IMR-90 (cell line): ENCODE measurements at regions not wholly inside any gene's neighbourhood (a gene's known extent, or its start where the extent isn't known, plus 50 kb on each side); places are given as distances from the start of the nearest gene placed in this dataset.

Experiments
- ATAC-seq: fragments of 200-7000 bp; cut with Tn5 transposase; 2 replicates; pipeline ENCODE4 v1.9.1; 2020; ENCODE audit warnings: low read depth, mild to moderate bottlenecking, moderate library complexity
- BruUV-seq: library from RNA; stranded (reverse); fragments of 400-500 nt; replicated peaks from 2 replicates; lab custom pipeline; 2021; lab: Mats Ljungman, UMichigan
- CTCF ChIA-PET: fragments of 300-600 bp; formaldehyde crosslinking; extraction: SDS; loops from one replicate; lab custom pipeline; 2021; ENCODE audit warnings: antibody characterized with exemption; lab: Yijun Ruan, JAX
- POLR2A ChIA-PET: fragments of 300-600 bp; sonication (Branson Sonifier 250); formaldehyde crosslinking; loops from one replicate; lab custom pipeline; 2022; ENCODE audit warnings: antibody characterized with exemption; ENCODE audit not compliant: unreplicated experiment; lab: Charles Lee
- DNase-seq: peaks from one replicate; pipeline ENCODE4 v3.0.0; 2013
- H2AFZ ChIP-seq: replicated peaks from 2 replicates; pipeline ENCODE3; 2013; ENCODE audit warnings: low read length, mild to moderate bottlenecking; ENCODE audit not compliant: poor library complexity
- H2AK5ac ChIP-seq: 2 replicates; pipeline ENCODE4 v1.6.1; 2013; ENCODE audit warnings: low read depth, low read length, inconsistent platforms
- H2AK9ac ChIP-seq: replicated peaks from 2 replicates; pipeline ENCODE3; 2013; ENCODE audit warnings: mild to moderate bottlenecking, low read depth, low read length, moderate library complexity; ENCODE audit not compliant: poor library complexity
- H2BK120ac ChIP-seq: 2 replicates; pipeline ENCODE4 v1.6.1; 2013; ENCODE audit warnings: low read depth, low read length, inconsistent platforms
- H2BK15ac ChIP-seq: 3 replicates; pipeline ENCODE4 v1.6.1; 2013; ENCODE audit warnings: low read depth, low read length, inconsistent platforms
- H2BK20ac ChIP-seq: 2 replicates; pipeline ENCODE4 v1.6.1; 2013; ENCODE audit warnings: low read depth, mild to moderate bottlenecking, inconsistent platforms, low read length, moderate library complexity
- H2BK5ac ChIP-seq: 2 replicates; pipeline ENCODE4 v1.6.1; 2013; ENCODE audit warnings: mild to moderate bottlenecking, low read depth, low read length, inconsistent platforms; ENCODE audit not compliant: poor library complexity, severe bottlenecking
- H3K14ac ChIP-seq: replicated peaks from 2 replicates; pipeline ENCODE4 v1.6.1; 2013; ENCODE audit warnings: low read depth, low read length, inconsistent platforms
- H3K18ac ChIP-seq: 2 replicates; pipeline ENCODE4 v1.6.1; 2013; ENCODE audit warnings: low read depth, low read length, control low read depth
- H3K23ac ChIP-seq: 2 replicates; pipeline ENCODE4 v1.6.1; 2013; ENCODE audit warnings: low read depth, low read length, inconsistent platforms
- H3K27ac ChIP-seq: 2 replicates; pipeline ENCODE4 v1.5.1; 2013; ENCODE audit warnings: mild to moderate bottlenecking, control low read depth, low read length; ENCODE audit not compliant: insufficient read depth
- H3K27me3 ChIP-seq: 2 replicates; pipeline ENCODE4 v1.6.1; 2013; ENCODE audit warnings: low read length; ENCODE audit not compliant: control insufficient read depth, insufficient read depth
- H3K36me3 ChIP-seq: 2 replicates; pipeline ENCODE4 v1.6.1; 2013; ENCODE audit warnings: low read length, mixed read lengths; ENCODE audit not compliant: control insufficient read depth, insufficient read depth
- H3K4ac ChIP-seq: 2 replicates; pipeline ENCODE4 v1.6.1; 2013; ENCODE audit warnings: low read depth, low read length, inconsistent platforms
- H3K4me1 ChIP-seq: 2 replicates; pipeline ENCODE4 v1.6.1; 2013; ENCODE audit warnings: low read length, mixed read lengths; ENCODE audit not compliant: control insufficient read depth, insufficient read depth
- H3K4me2 ChIP-seq: 2 replicates; pipeline ENCODE4 v1.6.1; 2013; ENCODE audit warnings: low read depth, mild to moderate bottlenecking, control low read depth, low read length, moderate library complexity
- H3K4me3 ChIP-seq: 2 replicates; pipeline ENCODE4 v1.5.1; 2013; ENCODE audit warnings: low read depth, mild to moderate bottlenecking, control low read depth, low read length, moderate library complexity; ENCODE audit not compliant: insufficient read depth
- H3K56ac ChIP-seq: 2 replicates; pipeline ENCODE4 v1.6.1; 2013; ENCODE audit warnings: low read length, inconsistent platforms; ENCODE audit not compliant: insufficient read depth; ENCODE audit errors: extremely low read depth
- H3K79me1 ChIP-seq, 2 experiments: 2 replicates each; pipeline ENCODE4 v1.6.1; 2013; ENCODE audit warnings: low read length in 2 of 2, inconsistent platforms in 1 of 2, low read depth in 1 of 2
- H3K9ac ChIP-seq: 2 replicates; pipeline ENCODE4 v1.6.1; 2013; ENCODE audit warnings: low read depth, low read length, control low read depth
- H3K9me1 ChIP-seq: 2 replicates; pipeline ENCODE4 v1.6.1; 2013; ENCODE audit warnings: low read length, inconsistent platforms; ENCODE audit not compliant: insufficient read depth
- H3K9me3 ChIP-seq: 2 replicates; pipeline ENCODE4 v1.6.1; 2013; ENCODE audit warnings: low read length; ENCODE audit not compliant: control insufficient read depth, insufficient read depth
- H4K20me1 ChIP-seq: 2 replicates; pipeline ENCODE4 v1.6.1; 2013; ENCODE audit warnings: low read length, inconsistent platforms; ENCODE audit not compliant: insufficient read depth
- H4K5ac ChIP-seq: 2 replicates; pipeline ENCODE4 v1.6.1; 2013; ENCODE audit warnings: mild to moderate bottlenecking, low read depth, low read length, control low read depth
- H4K8ac ChIP-seq, 2 experiments: 2 replicates each; pipeline ENCODE4 v1.6.1; 2013; ENCODE audit warnings: low read depth in 2 of 2, low read length in 2 of 2, control low read depth in 1 of 2, inconsistent platforms in 1 of 2
- H4K91ac ChIP-seq: 2 replicates; pipeline ENCODE4 v1.6.1; 2013; ENCODE audit warnings: low read depth, low read length, inconsistent platforms; ENCODE audit not compliant: insufficient read depth
- BHLHE40 ChIP-seq: fragments of 150-350 bp; IDR thresholded peaks from 2 replicates; pipeline ENCODE4 v1.6.1; 2016; ENCODE audit warnings: mild to moderate bottlenecking, low read depth, low read length
- CEBPB ChIP-seq: IDR thresholded peaks from 2 replicates; pipeline ENCODE4 v1.6.1; 2012; ENCODE audit warnings: low read depth, low read length, improper control_type of control experiment
- CHD1 ChIP-seq: IDR thresholded peaks from 2 replicates; pipeline ENCODE4 v1.6.1; 2012; ENCODE audit warnings: low read depth, low read length, improper control_type of control experiment
- FOS ChIP-seq: fragments of 150-350 bp; IDR thresholded peaks from 2 replicates; pipeline ENCODE4 v1.6.1; 2016; ENCODE audit warnings: low read depth, low read length
- MAFK ChIP-seq: IDR thresholded peaks from 2 replicates; pipeline ENCODE4 v1.6.1; 2012; ENCODE audit warnings: low read depth, low read length, improper control_type of control experiment
- MAZ ChIP-seq: IDR thresholded peaks from 2 replicates; pipeline ENCODE4 v1.6.1; 2012; ENCODE audit warnings: low read depth, mild to moderate bottlenecking, low read length, improper control_type of control experiment, moderate library complexity, borderline replicate concordance
- MXI1 ChIP-seq: IDR thresholded peaks from 2 replicates; pipeline ENCODE4 v1.6.1; 2012; ENCODE audit warnings: low read depth, mild to moderate bottlenecking, low read length, moderate library complexity, borderline replicate concordance
- NFE2L2 ChIP-seq: fragments of 150-350 bp; IDR thresholded peaks from 2 replicates; pipeline ENCODE4 v1.6.1; 2016; ENCODE audit warnings: low read depth, mild to moderate bottlenecking, low read length
- POLR2A ChIP-seq: IDR thresholded peaks from 2 replicates; pipeline ENCODE4 v1.6.1; 2012; ENCODE audit warnings: mild to moderate bottlenecking, low read depth, low read length
- RAD21 ChIP-seq: IDR thresholded peaks from 2 replicates; pipeline ENCODE4 v1.6.1; 2012; ENCODE audit warnings: low read length, improper control_type of control experiment
- RCOR1 ChIP-seq: IDR thresholded peaks from 2 replicates; pipeline ENCODE4 v1.6.1; 2012; ENCODE audit warnings: mild to moderate bottlenecking, low read length, improper control_type of control experiment; ENCODE audit not compliant: insufficient replicate concordance
- RFX5 ChIP-seq: IDR thresholded peaks from 2 replicates; pipeline ENCODE4 v1.8.0; 2012; ENCODE audit warnings: low read depth, mild to moderate bottlenecking, low read length, moderate library complexity
- SMC3 ChIP-seq: fragments of 150-350 bp; IDR thresholded peaks from 2 replicates; pipeline ENCODE4 v1.6.1; 2016; ENCODE audit warnings: low read depth, mild to moderate bottlenecking, antibody characterized with exemption, low read length, moderate library complexity
- WGBS, 2 experiments: methylation state at CpG; one replicate each; pipeline versions ENCODE4 v1.1.5 to v1.1.7; 2013; ENCODE audit warnings: missing lambda C conversion rate in 2 of 2; ENCODE audit not compliant: insufficient read length in 1 of 2; ENCODE audit errors: extremely low coverage in 2 of 2; 5-methylcytosine and 5-hydroxymethylcytosine counted together
- dilution Hi-C: fragments of 300-500 bp; cut with HindIII; formaldehyde crosslinking; loops from one replicate; pipeline ENCODE4 v1.14.3; 2018; ENCODE audit warnings: low sequenced_read_pairs; ENCODE audit not compliant: unreplicated experiment
- in situ Hi-C: fragments of 300-500 bp; cut with MboI; formaldehyde crosslinking; loops from 3 replicates; pipeline ENCODE4 v1.14.3; 2019; ENCODE audit warnings: low sequenced_read_pairs, inconsistent platforms, mixed read lengths
- intact Hi-C: fragments of 100-400 bp; cut with micrococcal nuclease; formaldehyde crosslinking; loops from 2 replicates; pipeline ENCODE4 v1.10.0; 2022
- TF ChIP-seq, protein P1 (sequence below): fragments of 150-350 bp; IDR thresholded peaks from 2 replicates; pipeline ENCODE4 v1.6.1; 2016; ENCODE audit warnings: low read depth, mild to moderate bottlenecking, low read length, moderate library complexity, borderline replicate concordance
- TF ChIP-seq, protein P2 (sequence below): fragments of 150-350 bp; IDR thresholded peaks from 2 replicates; pipeline ENCODE4 v1.6.1; 2017; ENCODE audit warnings: mild to moderate bottlenecking, antibody characterized with exemption, low read length, low read depth
- TF ChIP-seq, protein P3 (sequence below): conservative IDR thresholded peaks from 2 replicates; pipeline ENCODE4 v1.5.1; 2012; ENCODE audit warnings: mild to moderate bottlenecking, low read depth, low read length, improper control_type of control experiment

DNA sequence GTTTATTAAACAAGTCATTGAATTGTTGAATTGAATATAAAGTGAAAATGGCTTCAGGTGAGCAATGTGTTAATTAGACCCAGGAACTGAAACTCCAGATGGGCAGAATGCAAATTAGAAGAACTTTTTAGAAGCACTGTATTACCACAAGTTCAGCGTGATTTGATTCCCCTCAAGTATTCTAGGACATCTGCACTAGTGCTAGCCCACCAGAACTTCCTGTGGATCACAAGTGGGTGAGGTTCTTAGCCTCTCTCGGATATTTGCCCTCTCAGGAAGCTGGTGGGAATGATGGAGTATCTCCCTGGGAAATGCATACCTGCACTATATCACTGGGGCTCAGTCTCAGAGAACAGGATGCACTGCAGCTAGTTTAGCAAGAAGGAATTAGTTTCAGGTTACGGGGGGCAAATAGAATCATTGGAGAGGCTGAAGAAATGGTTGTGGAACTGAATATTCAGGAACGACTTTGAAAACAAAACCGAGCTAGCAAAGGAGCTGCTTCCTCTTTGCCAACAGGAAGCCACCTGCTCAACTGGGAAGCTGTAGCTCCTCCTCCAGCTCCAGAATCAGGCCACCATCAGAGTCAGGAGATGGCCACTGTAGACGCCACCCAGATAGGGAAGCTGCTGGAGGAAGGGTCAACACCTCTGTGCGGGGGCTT is 74.3 kb downstream of the DHCR7 start:
- Histone ChIP-seq H2BK120ac (no peak overlapping the region), H2BK15ac (no peak overlapping the region), H3K79me1 (no peaks in the 10 kb centered on the region), H3K9me3 (no peaks in the 10 kb centered on the region; the same call in 1 of the 2 replicates), H2BK5ac (no peak overlapping the region), H3K4me1 (no peaks in the 10 kb centered on the region), H2AFZ (no peak overlapping the region), H3K9me1 (no peaks in the 10 kb centered on the region), H2AK9ac (no peak overlapping the region), H3K56ac (no peak overlapping the region), H3K27me3 (peaks cover 18% of the 10 kb centered on the region), H3K4ac (no peak overlapping the region), H3K18ac (no peak overlapping the region), H3K27ac (no peak overlapping the region), H4K91ac (no peak overlapping the region), H3K23ac (no peak overlapping the region), H4K8ac (no peak overlapping the region), H3K14ac (no peak overlapping the region), H3K4me2 (no peak overlapping the region), H4K20me1 (no peaks in the 10 kb centered on the region; the same call in 1 of the 2 replicates), H2BK20ac (no peak overlapping the region), H3K9ac (no peak overlapping the region), H3K4me3 (no peak overlapping the region), H2AK5ac (no peak overlapping the region), H4K5ac (no peak overlapping the region), H3K36me3 (no peaks in the 10 kb centered on the region)
- TF ChIP-seq NFE2L2, result no peak
- TF ChIP-seq FOS, result no peak
- no peak for TF ChIP-seq RFX5
- TF ChIP-seq MAFK, result no peak
- no peak for TF ChIP-seq RCOR1
- TF ChIP-seq CEBPB, result no peak
- TF ChIP-seq, protein P1, sequence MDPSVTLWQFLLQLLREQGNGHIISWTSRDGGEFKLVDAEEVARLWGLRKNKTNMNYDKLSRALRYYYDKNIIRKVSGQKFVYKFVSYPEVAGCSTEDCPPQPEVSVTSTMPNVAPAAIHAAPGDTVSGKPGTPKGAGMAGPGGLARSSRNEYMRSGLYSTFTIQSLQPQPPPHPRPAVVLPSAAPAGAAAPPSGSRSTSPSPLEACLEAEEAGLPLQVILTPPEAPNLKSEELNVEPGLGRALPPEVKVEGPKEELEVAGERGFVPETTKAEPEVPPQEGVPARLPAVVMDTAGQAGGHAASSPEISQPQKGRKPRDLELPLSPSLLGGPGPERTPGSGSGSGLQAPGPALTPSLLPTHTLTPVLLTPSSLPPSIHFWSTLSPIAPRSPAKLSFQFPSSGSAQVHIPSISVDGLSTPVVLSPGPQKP, result no peak
- TF ChIP-seq, protein P2, sequence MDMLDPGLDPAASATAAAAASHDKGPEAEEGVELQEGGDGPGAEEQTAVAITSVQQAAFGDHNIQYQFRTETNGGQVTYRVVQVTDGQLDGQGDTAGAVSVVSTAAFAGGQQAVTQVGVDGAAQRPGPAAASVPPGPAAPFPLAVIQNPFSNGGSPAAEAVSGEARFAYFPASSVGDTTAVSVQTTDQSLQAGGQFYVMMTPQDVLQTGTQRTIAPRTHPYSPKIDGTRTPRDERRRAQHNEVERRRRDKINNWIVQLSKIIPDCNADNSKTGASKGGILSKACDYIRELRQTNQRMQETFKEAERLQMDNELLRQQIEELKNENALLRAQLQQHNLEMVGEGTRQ, result no peak
- no peak for TF ChIP-seq MXI1
- TF ChIP-seq, protein P3, sequence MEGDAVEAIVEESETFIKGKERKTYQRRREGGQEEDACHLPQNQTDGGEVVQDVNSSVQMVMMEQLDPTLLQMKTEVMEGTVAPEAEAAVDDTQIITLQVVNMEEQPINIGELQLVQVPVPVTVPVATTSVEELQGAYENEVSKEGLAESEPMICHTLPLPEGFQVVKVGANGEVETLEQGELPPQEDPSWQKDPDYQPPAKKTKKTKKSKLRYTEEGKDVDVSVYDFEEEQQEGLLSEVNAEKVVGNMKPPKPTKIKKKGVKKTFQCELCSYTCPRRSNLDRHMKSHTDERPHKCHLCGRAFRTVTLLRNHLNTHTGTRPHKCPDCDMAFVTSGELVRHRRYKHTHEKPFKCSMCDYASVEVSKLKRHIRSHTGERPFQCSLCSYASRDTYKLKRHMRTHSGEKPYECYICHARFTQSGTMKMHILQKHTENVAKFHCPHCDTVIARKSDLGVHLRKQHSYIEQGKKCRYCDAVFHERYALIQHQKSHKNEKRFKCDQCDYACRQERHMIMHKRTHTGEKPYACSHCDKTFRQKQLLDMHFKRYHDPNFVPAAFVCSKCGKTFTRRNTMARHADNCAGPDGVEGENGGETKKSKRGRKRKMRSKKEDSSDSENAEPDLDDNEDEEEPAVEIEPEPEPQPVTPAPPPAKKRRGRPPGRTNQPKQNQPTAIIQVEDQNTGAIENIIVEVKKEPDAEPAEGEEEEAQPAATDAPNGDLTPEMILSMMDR, result no peak
- no peak for TF ChIP-seq MAZ
- no peak for TF ChIP-seq CHD1
- TF ChIP-seq SMC3, result no peak
- TF ChIP-seq BHLHE40, result no peak
- no peak for TF ChIP-seq POLR2A
- no peak for TF ChIP-seq RAD21
- no TSS peak for BruUV-seq
- DNase-seq (no peak), ATAC-seq (no peak)
- ChIA-PET CTCF (no interaction called here), POLR2A (no interaction called here)
- in situ Hi-C loops (no loop called here), dilution Hi-C loops (no loop called here), intact Hi-C loops (loop anchor here (2.0 to 10.0 kb wide), 3 partner anchors 121 to 907 kb away; partner anchors contain the start of gene SHANK2)
- WGBS, 2 experiments, result no CpG with 5 or more reads among the region's 7 CpGs
